GM12878 (cell line): ENCODE measurements at regions not wholly inside any gene's neighbourhood (a gene's known extent, or its start where the extent isn't known, plus 50 kb on each side); places are given as distances from the start of the nearest gene placed in this dataset.

ENCODE experiments used
- BMI1 ChIP-seq: fragments of 450-650 bp; IDR thresholded peaks from 2 replicates; pipeline ENCODE4 v1.6.1; 2016; ENCODE audit warnings: mild to moderate bottlenecking, moderate library complexity, borderline replicate concordance
- CHD2 ChIP-seq: IDR thresholded peaks from 2 replicates; pipeline ENCODE4 v1.6.1; 2011; ENCODE audit warnings: low read depth, low read length, improper control_type of control experiment, borderline replicate concordance
- EP300 ChIP-seq, 2 experiments: fragments of 150-350 bp in 1 of 2; IDR thresholded peaks; 2 replicates each; pipeline ENCODE4 v1.6.1; 2011 to 2012; ENCODE audit warnings: low read depth in 2 of 2, low read length in 2 of 2, borderline replicate concordance in 1 of 2, improper control_type of control experiment in 1 of 2, inconsistent platforms in 1 of 2; ENCODE audit not compliant: control insufficient read depth in 1 of 2
- HCFC1 ChIP-seq: fragments of 150-350 bp; IDR thresholded peaks from 2 replicates; pipeline ENCODE4 v1.6.1; 2014; ENCODE audit warnings: low read length
- IKZF2 ChIP-seq, 2 experiments: fragments of 450-650 bp; IDR thresholded peaks; 2 replicates each; pipeline ENCODE4 v1.6.1; 2017; ENCODE audit warnings: mild to moderate bottlenecking in 2 of 2, moderate library complexity in 2 of 2
- MYC ChIP-seq: IDR thresholded peaks from 2 replicates; pipeline ENCODE4 v1.6.1; 2011; ENCODE audit warnings: mild to moderate bottlenecking, low read length, moderate library complexity, inconsistent platforms; ENCODE audit not compliant: insufficient read depth, insufficient replicate concordance, insufficient read length, severe bottlenecking
- PAX5 ChIP-seq: IDR thresholded peaks from 2 replicates; pipeline ENCODE4 v1.6.1; 2011; ENCODE audit warnings: low read depth, low read length, borderline replicate concordance
- POLR2AphosphoS2 ChIP-seq: IDR thresholded peaks from 2 replicates; pipeline ENCODE4 v1.6.1; 2011; ENCODE audit warnings: low read depth, mild to moderate bottlenecking, low read length, improper control_type of control experiment, moderate library complexity
- SMAD5 ChIP-seq: IDR thresholded peaks from 2 replicates; pipeline ENCODE4 v1.6.1; 2016; ENCODE audit warnings: antibody characterized with exemption, low read depth
- SP1 ChIP-seq: IDR thresholded peaks from one replicate; pipeline ENCODE4 v1.6.1; 2011; ENCODE audit warnings: low read depth, low read length
- SPI1 ChIP-seq: IDR thresholded peaks from 2 replicates; pipeline ENCODE4 v1.6.1; 2011; ENCODE audit warnings: low read depth, mild to moderate bottlenecking, low read length, moderate library complexity, borderline replicate concordance; ENCODE audit not compliant: insufficient read depth
- SREBF2 ChIP-seq: IDR thresholded peaks from 2 replicates; pipeline ENCODE4 v1.6.1; 2012; ENCODE audit warnings: mild to moderate bottlenecking, low read length
- ZNF622 ChIP-seq: fragments of 450-650 bp; IDR thresholded peaks from 2 replicates; pipeline ENCODE4 v1.6.1; 2017; ENCODE audit warnings: mild to moderate bottlenecking, inconsistent platforms
- TF ChIP-seq, protein P1 (sequence below): IDR thresholded peaks from 2 replicates; pipeline ENCODE4 v1.6.1; 2011; ENCODE audit warnings: low read depth, mild to moderate bottlenecking, low read length, moderate library complexity, borderline replicate concordance; ENCODE audit errors: extremely low read depth
- TF ChIP-seq, protein P2 (sequence below): IDR thresholded peaks from 2 replicates; pipeline ENCODE4 v1.6.1; 2011; ENCODE audit warnings: mild to moderate bottlenecking, low read depth, low read length, moderate library complexity; ENCODE audit not compliant: insufficient replicate concordance
- TF ChIP-seq, protein P3 (sequence below): IDR thresholded peaks from 2 replicates; pipeline ENCODE4 v1.6.1; 2012; ENCODE audit warnings: mild to moderate bottlenecking, low read depth, low read length
- TF ChIP-seq, protein P4 (sequence below): fragments of 450-650 bp; IDR thresholded peaks from 2 replicates; pipeline ENCODE4 v1.6.1; 2017; ENCODE audit warnings: mild to moderate bottlenecking, low read depth, inconsistent platforms; ENCODE audit not compliant: poor library complexity, severe bottlenecking
- TF ChIP-seq, protein P5 (sequence below): fragments of 450-650 bp; formaldehyde crosslinking; IDR thresholded peaks from 2 replicates; pipeline ENCODE4 v1.4.0; 2022; ENCODE audit warnings: mild to moderate bottlenecking, moderate library complexity

DNA sequence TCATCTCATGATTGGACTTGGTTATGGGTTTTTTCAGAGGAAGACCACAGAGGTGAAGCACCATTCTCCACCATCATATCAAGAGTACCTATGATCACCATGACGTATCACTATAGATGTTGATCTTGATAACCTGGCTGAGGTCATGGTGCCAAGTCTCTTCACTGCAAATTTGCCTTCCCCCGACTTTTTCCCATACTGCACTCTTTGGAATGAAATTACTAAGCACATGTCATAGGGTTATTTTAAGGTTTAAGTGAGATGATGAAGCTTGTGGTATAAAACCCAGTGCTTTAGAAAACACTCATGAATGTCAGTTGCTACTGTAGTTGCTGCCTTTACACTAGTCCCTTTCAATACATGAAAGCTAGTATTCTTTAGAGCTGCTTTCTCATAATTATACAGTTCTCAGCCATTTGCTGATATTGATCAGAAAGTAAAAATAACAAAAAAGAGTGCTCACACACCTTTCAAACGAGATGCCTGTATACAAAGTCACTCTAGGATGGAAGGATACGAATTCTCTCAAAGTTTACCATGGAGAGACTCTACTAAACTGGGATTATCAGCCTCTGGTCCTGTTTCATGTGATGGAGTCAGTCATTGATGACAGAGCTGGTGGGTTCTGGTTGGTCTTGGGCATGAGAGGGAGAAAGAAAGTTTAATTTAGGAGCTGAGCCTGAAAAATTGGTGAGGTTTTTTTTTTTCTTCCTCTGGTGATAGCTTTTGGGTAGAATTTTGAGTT lies 228.1 kb downstream of the PRL start (continued):
- TF ChIP-seq PAX5: peak; percentile 76; the same call in 1 of the 2 replicates
- TF ChIP-seq, protein P1, sequence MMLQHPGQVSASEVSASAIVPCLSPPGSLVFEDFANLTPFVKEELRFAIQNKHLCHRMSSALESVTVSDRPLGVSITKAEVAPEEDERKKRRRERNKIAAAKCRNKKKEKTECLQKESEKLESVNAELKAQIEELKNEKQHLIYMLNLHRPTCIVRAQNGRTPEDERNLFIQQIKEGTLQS: no peak
- no peak for TF ChIP-seq SREBF2
- no peak for TF ChIP-seq SP1
- TF ChIP-seq, protein P2, sequence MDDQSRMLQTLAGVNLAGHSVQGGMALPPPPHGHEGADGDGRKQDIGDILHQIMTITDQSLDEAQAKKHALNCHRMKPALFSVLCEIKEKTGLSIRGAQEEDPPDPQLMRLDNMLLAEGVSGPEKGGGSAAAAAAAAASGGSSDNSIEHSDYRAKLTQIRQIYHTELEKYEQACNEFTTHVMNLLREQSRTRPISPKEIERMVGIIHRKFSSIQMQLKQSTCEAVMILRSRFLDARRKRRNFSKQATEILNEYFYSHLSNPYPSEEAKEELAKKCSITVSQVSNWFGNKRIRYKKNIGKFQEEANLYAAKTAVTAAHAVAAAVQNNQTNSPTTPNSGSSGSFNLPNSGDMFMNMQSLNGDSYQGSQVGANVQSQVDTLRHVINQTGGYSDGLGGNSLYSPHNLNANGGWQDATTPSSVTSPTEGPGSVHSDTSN: no peak
- TF ChIP-seq, protein P3, sequence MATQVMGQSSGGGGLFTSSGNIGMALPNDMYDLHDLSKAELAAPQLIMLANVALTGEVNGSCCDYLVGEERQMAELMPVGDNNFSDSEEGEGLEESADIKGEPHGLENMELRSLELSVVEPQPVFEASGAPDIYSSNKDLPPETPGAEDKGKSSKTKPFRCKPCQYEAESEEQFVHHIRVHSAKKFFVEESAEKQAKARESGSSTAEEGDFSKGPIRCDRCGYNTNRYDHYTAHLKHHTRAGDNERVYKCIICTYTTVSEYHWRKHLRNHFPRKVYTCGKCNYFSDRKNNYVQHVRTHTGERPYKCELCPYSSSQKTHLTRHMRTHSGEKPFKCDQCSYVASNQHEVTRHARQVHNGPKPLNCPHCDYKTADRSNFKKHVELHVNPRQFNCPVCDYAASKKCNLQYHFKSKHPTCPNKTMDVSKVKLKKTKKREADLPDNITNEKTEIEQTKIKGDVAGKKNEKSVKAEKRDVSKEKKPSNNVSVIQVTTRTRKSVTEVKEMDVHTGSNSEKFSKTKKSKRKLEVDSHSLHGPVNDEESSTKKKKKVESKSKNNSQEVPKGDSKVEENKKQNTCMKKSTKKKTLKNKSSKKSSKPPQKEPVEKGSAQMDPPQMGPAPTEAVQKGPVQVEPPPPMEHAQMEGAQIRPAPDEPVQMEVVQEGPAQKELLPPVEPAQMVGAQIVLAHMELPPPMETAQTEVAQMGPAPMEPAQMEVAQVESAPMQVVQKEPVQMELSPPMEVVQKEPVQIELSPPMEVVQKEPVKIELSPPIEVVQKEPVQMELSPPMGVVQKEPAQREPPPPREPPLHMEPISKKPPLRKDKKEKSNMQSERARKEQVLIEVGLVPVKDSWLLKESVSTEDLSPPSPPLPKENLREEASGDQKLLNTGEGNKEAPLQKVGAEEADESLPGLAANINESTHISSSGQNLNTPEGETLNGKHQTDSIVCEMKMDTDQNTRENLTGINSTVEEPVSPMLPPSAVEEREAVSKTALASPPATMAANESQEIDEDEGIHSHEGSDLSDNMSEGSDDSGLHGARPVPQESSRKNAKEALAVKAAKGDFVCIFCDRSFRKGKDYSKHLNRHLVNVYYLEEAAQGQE: no peak
- peak; percentile 57; the same call in 1 of the 2 replicates for TF ChIP-seq SMAD5
- TF ChIP-seq CHD2: peak; percentile 20; the same call in 1 of the 2 replicates
- TF ChIP-seq ZNF622: no peak
- peak; percentile 57 to 75 for TF ChIP-seq IKZF2 (IDR thresholded peaks at IDR 0.05)
- no peak for TF ChIP-seq MYC
- TF ChIP-seq BMI1: no peak
- peak; percentile 65 to 71; a peak in 3 of 4 replicates for TF ChIP-seq EP300 (IDR thresholded peaks at IDR 0.05; ENCODE audit: borderline replicate concordance in 1 of 2, control insufficient read depth in 1 of 2, low read depth in 2 of 2, low read length in 2 of 2)
- TF ChIP-seq, protein P4, sequence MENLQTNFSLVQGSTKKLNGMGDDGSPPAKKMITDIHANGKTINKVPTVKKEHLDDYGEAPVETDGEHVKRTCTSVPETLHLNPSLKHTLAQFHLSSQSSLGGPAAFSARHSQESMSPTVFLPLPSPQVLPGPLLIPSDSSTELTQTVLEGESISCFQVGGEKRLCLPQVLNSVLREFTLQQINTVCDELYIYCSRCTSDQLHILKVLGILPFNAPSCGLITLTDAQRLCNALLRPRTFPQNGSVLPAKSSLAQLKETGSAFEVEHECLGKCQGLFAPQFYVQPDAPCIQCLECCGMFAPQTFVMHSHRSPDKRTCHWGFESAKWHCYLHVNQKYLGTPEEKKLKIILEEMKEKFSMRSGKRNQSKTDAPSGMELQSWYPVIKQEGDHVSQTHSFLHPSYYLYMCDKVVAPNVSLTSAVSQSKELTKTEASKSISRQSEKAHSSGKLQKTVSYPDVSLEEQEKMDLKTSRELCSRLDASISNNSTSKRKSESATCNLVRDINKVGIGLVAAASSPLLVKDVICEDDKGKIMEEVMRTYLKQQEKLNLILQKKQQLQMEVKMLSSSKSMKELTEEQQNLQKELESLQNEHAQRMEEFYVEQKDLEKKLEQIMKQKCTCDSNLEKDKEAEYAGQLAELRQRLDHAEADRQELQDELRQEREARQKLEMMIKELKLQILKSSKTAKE: peak; percentile 44
- TF ChIP-seq HCFC1: no peak
- TF ChIP-seq SPI1: no peak
- no peak for TF ChIP-seq POLR2AphosphoS2
- TF ChIP-seq, protein P5, sequence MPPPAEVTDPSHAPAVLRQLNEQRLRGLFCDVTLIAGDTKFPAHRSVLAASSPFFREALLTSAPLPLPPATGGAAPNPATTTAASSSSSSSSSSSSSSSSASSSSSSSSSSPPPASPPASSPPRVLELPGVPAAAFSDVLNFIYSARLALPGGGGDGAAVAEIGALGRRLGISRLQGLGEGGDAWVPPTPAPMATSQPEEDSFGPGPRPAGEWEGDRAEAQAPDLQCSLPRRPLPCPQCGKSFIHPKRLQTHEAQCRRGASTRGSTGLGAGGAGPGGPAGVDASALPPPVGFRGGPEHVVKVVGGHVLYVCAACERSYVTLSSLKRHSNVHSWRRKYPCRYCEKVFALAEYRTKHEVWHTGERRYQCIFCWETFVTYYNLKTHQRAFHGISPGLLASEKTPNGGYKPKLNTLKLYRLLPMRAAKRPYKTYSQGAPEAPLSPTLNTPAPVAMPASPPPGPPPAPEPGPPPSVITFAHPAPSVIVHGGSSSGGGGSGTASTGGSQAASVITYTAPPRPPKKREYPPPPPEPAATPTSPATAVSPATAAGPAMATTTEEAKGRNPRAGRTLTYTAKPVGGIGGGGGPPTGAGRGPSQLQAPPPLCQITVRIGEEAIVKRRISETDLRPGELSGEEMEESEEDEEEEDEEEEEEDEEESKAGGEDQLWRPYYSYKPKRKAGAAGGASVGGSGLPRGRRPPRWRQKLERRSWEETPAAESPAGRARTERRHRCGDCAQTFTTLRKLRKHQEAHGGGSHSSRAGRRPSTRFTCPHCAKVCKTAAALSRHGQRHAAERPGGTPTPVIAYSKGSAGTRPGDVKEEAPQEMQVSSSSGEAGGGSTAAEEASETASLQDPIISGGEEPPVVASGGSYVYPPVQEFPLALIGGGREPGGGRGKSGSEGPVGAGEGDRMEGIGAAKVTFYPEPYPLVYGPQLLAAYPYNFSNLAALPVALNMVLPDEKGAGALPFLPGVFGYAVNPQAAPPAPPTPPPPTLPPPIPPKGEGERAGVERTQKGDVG (CRISPR knock-in tag): no peak
